ENCODE measurements at regions not wholly inside any gene's neighbourhood (a gene's known extent, or its start where the extent isn't known, plus 50 kb on each side); places are given as distances from the start of the nearest gene placed in this dataset.

GRCh38 chr13:72521940-72522661 lies 205.3 kb downstream of the MZT1 start:
- H3K4me3 Mint-ChIP-seq, result no peak overlapping the region
- Histone ChIP-seq H3K4me3 (ENCODE audit: low read length) (no peak overlapping the region), H3K27me3 (ENCODE audit: control insufficient read depth in 2 of 2, insufficient read depth in 2 of 2, low read length in 2 of 2) (no peaks in the 10 kb centered on the region), H3K27ac (ENCODE audit: low read depth, low read length) (no peak overlapping the region), H3K4me1 (ENCODE audit: control insufficient read depth in 2 of 2, insufficient read depth in 2 of 2, low read length in 2 of 2) (no peaks in the 10 kb centered on the region), H3K36me3 (ENCODE audit: control insufficient read depth in 2 of 3, insufficient read depth in 3 of 3, low read length in 3 of 3) (no peaks in the 10 kb centered on the region), H3K9me3 (ENCODE audit: control insufficient read depth in 2 of 3, low read length in 3 of 3) (no peaks in the 10 kb centered on the region)
- ATAC-seq (no peak), DNase-seq (no peak)
- peaks cover 0 to 5% (median 0%) of the 10 kb centered on the region in 11 donors for H3K9me3 Mint-ChIP-seq
- ChIA-PET CTCF (no interaction called here), POLR2A (no interaction called here)
- peaks cover 0 to 11% (median 0%) of the 10 kb centered on the region in 5 donors for H3K27me3 Mint-ChIP-seq
- H3K36me3 Mint-ChIP-seq, result no peaks in the 10 kb centered on the region
- no peaks in the 10 kb centered on the region for H3K4me1 Mint-ChIP-seq
- intact Hi-C loops (cut with micrococcal nuclease), result no loop called here
- H3K27ac Mint-ChIP-seq, result no peak overlapping the region

- peaks cover 0 to 5% (median 0%) of the 10 kb centered on the region in 5 donors for H3K27me3 Mint-ChIP-seq
- no peak overlapping the region for H3K27ac ChIP-seq (ENCODE audit: low read depth, low read length)
- no peaks in the 10 kb centered on the region for H3K4me1 Mint-ChIP-seq
- no peaks in the 10 kb centered on the region for H3K4me1 ChIP-seq (ENCODE audit: control insufficient read depth in 2 of 2, insufficient read depth in 2 of 2, low read length in 2 of 2)
- ChIA-PET POLR2A (no interaction called here), CTCF (no interaction called here)
- ATAC-seq (no peak), DNase-seq (no peak)
- no peaks in the 10 kb centered on the region for H3K9me3 Mint-ChIP-seq
- intact Hi-C loops (cut with micrococcal nuclease), result no loop called here
- H3K36me3 Mint-ChIP-seq, result no peaks in the 10 kb centered on the region
- no peak overlapping the region for H3K4me3 ChIP-seq (ENCODE audit: low read length)
- H3K4me3 Mint-ChIP-seq, result no peak overlapping the region
- H3K36me3 ChIP-seq (ENCODE audit: control insufficient read depth in 2 of 3, insufficient read depth in 3 of 3, low read length in 3 of 3), result no peaks in the 10 kb centered on the region
- no peaks in the 10 kb centered on the region for H3K9me3 ChIP-seq (ENCODE audit: control insufficient read depth in 2 of 3, low read length in 3 of 3)
- no peak overlapping the region for H3K27ac Mint-ChIP-seq
- no peaks in the 10 kb centered on the region for H3K27me3 ChIP-seq (ENCODE audit: control insufficient read depth in 2 of 2, insufficient read depth in 2 of 2, low read length in 2 of 2)
These were observed 213.3 kb downstream of the MZT1 start for GRCh38 chr13:72514146-72514545.

- Histone ChIP-seq H3K9me3 (ENCODE audit: control insufficient read depth in 2 of 3, low read length in 3 of 3) (no peaks in the 10 kb centered on the region), H3K27me3 (ENCODE audit: control insufficient read depth in 2 of 2, insufficient read depth in 2 of 2, low read length in 2 of 2) (no peaks in the 10 kb centered on the region), H3K36me3 (ENCODE audit: control insufficient read depth in 2 of 3, insufficient read depth in 3 of 3, low read length in 3 of 3) (no peaks in the 10 kb centered on the region), H3K4me1 (ENCODE audit: control insufficient read depth in 2 of 2, insufficient read depth in 2 of 2, low read length in 2 of 2) (no peaks in the 10 kb centered on the region), H3K27ac (ENCODE audit: low read depth, low read length) (no peak overlapping the region), H3K4me3 (ENCODE audit: low read length) (no peak overlapping the region)
- Mint-ChIP-seq H3K36me3 (no peaks in the 10 kb centered on the region), H3K9me3 (peaks cover 0 to 4% (median 0%) of the 10 kb centered on the region in 11 donors), H3K27ac (no peak overlapping the region), H3K4me3 (no peak overlapping the region), H3K4me1 (peaks cover 0 to 2% (median 0%) of the 10 kb centered on the region in 7 donors), H3K27me3 (peaks cover 0 to 2% (median 0%) of the 10 kb centered on the region in 5 donors)
- CTCF ChIA-PET, result no interaction called here
- POLR2A ChIA-PET, result interaction anchor here (0.6 kb wide), 1 partner anchor 21 kb away, joined by 4 read pairs; no protein-coding TSS in a partner anchor
- intact Hi-C loops (cut with micrococcal nuclease), result no loop called here
- no peak for DNase-seq
- ATAC-seq, result no peak
These were observed 219.0 kb downstream of the MZT1 start for GRCh38 chr13:72508392-72508791.

GRCh38 chr13:72507416-72508199 lies 219.8 kb downstream of the MZT1 start:
- DNase-seq (no peak), ATAC-seq (no peak)
- Mint-ChIP-seq H3K4me3 (no peak overlapping the region), H3K27ac (no peak overlapping the region), H3K9me3 (peaks cover 0 to 4% (median 0%) of the 10 kb centered on the region in 11 donors), H3K27me3 (peaks cover 0 to 2% (median 0%) of the 10 kb centered on the region in 5 donors), H3K4me1 (peaks cover 0 to 2% (median 0%) of the 10 kb centered on the region in 7 donors), H3K36me3 (no peaks in the 10 kb centered on the region)
- Histone ChIP-seq H3K27ac (ENCODE audit: low read depth, low read length) (no peak overlapping the region), H3K27me3 (ENCODE audit: control insufficient read depth in 2 of 2, insufficient read depth in 2 of 2, low read length in 2 of 2) (no peaks in the 10 kb centered on the region), H3K4me3 (ENCODE audit: low read length) (no peak overlapping the region), H3K9me3 (ENCODE audit: control insufficient read depth in 2 of 3, low read length in 3 of 3) (no peaks in the 10 kb centered on the region), H3K36me3 (ENCODE audit: control insufficient read depth in 2 of 3, insufficient read depth in 3 of 3, low read length in 3 of 3) (no peaks in the 10 kb centered on the region), H3K4me1 (ENCODE audit: control insufficient read depth in 2 of 2, insufficient read depth in 2 of 2, low read length in 2 of 2) (no peaks in the 10 kb centered on the region)
- CTCF ChIA-PET, result no interaction called here
- POLR2A ChIA-PET, result no interaction called here
- intact Hi-C loops (cut with micrococcal nuclease), result no loop called here

- no peak overlapping the region for H3K4me3 Mint-ChIP-seq
- peaks cover 0 to 2% (median 0%) of the 10 kb centered on the region in 5 donors for H3K27me3 Mint-ChIP-seq
- ChIA-PET CTCF (no interaction called here), POLR2A (no interaction called here)
- ATAC-seq (no peak), DNase-seq (no peak)
- intact Hi-C loops (cut with micrococcal nuclease), result no loop called here
- Histone ChIP-seq H3K36me3 (ENCODE audit: control insufficient read depth in 2 of 3, insufficient read depth in 3 of 3, low read length in 3 of 3) (no peaks in the 10 kb centered on the region), H3K27ac (ENCODE audit: low read depth, low read length) (no peak overlapping the region), H3K4me3 (ENCODE audit: low read length) (no peak overlapping the region), H3K27me3 (ENCODE audit: control insufficient read depth in 2 of 2, insufficient read depth in 2 of 2, low read length in 2 of 2) (no peaks in the 10 kb centered on the region), H3K9me3 (ENCODE audit: control insufficient read depth in 2 of 3, low read length in 3 of 3) (no peaks in the 10 kb centered on the region), H3K4me1 (ENCODE audit: control insufficient read depth in 2 of 2, insufficient read depth in 2 of 2, low read length in 2 of 2) (no peaks in the 10 kb centered on the region)
- H3K4me1 Mint-ChIP-seq, result peaks cover 0 to 2% (median 0%) of the 10 kb centered on the region in 7 donors
- H3K27ac Mint-ChIP-seq, result no peak overlapping the region
- no peaks in the 10 kb centered on the region for H3K36me3 Mint-ChIP-seq
- peaks cover 0 to 4% (median 0%) of the 10 kb centered on the region in 11 donors for H3K9me3 Mint-ChIP-seq
These were observed 220.7 kb downstream of the MZT1 start for GRCh38 chr13:72506706-72507105.

GRCh38 chr13:72505376-72505775 lies 222.1 kb downstream of the MZT1 start:
- DNase-seq (no peak), ATAC-seq (no peak)
- ChIA-PET CTCF (no interaction called here), POLR2A (no interaction called here)
- intact Hi-C loops (cut with micrococcal nuclease), result no loop called here
- Mint-ChIP-seq H3K36me3 (no peaks in the 10 kb centered on the region), H3K4me3 (no peak overlapping the region), H3K27me3 (peaks cover 0 to 5% (median 0%) of the 10 kb centered on the region in 5 donors), H3K27ac (no peak overlapping the region), H3K9me3 (peaks cover 0 to 4% (median 0%) of the 10 kb centered on the region in 11 donors), H3K4me1 (peaks cover 0 to 2% (median 0%) of the 10 kb centered on the region in 7 donors)
- Histone ChIP-seq H3K27ac (ENCODE audit: low read depth, low read length) (no peak overlapping the region), H3K27me3 (ENCODE audit: control insufficient read depth in 2 of 2, insufficient read depth in 2 of 2, low read length in 2 of 2) (no peaks in the 10 kb centered on the region), H3K36me3 (ENCODE audit: control insufficient read depth in 2 of 3, insufficient read depth in 3 of 3, low read length in 3 of 3) (no peaks in the 10 kb centered on the region), H3K4me1 (ENCODE audit: control insufficient read depth in 2 of 2, insufficient read depth in 2 of 2, low read length in 2 of 2) (no peaks in the 10 kb centered on the region), H3K4me3 (ENCODE audit: low read length) (no peak overlapping the region), H3K9me3 (ENCODE audit: control insufficient read depth in 2 of 3, low read length in 3 of 3) (no peaks in the 10 kb centered on the region)

Measured in naive thymus-derived CD4-positive, alpha-beta T cell (primary cell).